Skeletal muscle tissue (tissue), 3 donors: ENCODE measurements at regions not wholly inside any gene's neighbourhood (a gene's known extent, or its start where the extent isn't known, plus 50 kb on each side); places are given as distances from the start of the nearest gene placed in this dataset.
"Not testable (repeated sequence)": the region's sequence is repeated elsewhere in the genome, so short reads cannot be mapped to it uniquely, and the experiment has no call there.

Source experiments
- H3K27ac ChIP-seq: one replicate; pipeline ENCODE4 v1.7.0; 2013; ENCODE audit warnings: mild to moderate bottlenecking, low read depth, low read length, inconsistent platforms
- H3K27me3 ChIP-seq, 3 donors: one replicate each; pipeline ENCODE4 v1.7.0; 2013; ENCODE audit warnings: low read length in 3 of 3; ENCODE audit not compliant: control insufficient read depth in 3 of 3, insufficient read depth in 3 of 3
- H3K36me3 ChIP-seq, 3 donors: one replicate each; pipeline ENCODE4 v1.7.0; 2013; ENCODE audit warnings: low read length in 3 of 3; ENCODE audit not compliant: control insufficient read depth in 3 of 3, insufficient read depth in 3 of 3
- H3K4me1 ChIP-seq, 3 donors: one replicate each; pipeline ENCODE4 v1.7.0; 2013; ENCODE audit warnings: low read length in 3 of 3, mild to moderate bottlenecking in 3 of 3; ENCODE audit not compliant: control insufficient read depth in 3 of 3, insufficient read depth in 3 of 3
- H3K4me3 ChIP-seq, 3 donors: one replicate each; pipeline ENCODE4 v1.7.0; 2013; ENCODE audit warnings: low read length in 3 of 3
- H3K9ac ChIP-seq, 3 donors: one replicate each; pipeline ENCODE4 v1.7.0; 2013; ENCODE audit warnings: low read length in 3 of 3, mild to moderate bottlenecking in 3 of 3, moderate library complexity in 2 of 3, low read depth in 1 of 3
- H3K9me3 ChIP-seq, 3 donors: one replicate each; pipeline ENCODE4 v1.7.0; 2013; ENCODE audit warnings: low read length in 3 of 3; ENCODE audit not compliant: control insufficient read depth in 3 of 3
- donor health status: Osteomylitis.

GRCh38 chr12:46084666-46085631 is 94.6 kb upstream of the SCAF11 start:
- Histone ChIP-seq H3K4me1 (no peaks in the 10 kb centered on the region), H3K9ac (no peak overlapping the region), H3K36me3 (no peaks in the 10 kb centered on the region), H3K9me3 (no peaks in the 10 kb centered on the region), H3K4me3 (no peak overlapping the region), H3K27ac (no peak overlapping the region), H3K27me3 (no peaks in the 10 kb centered on the region)

GRCh38 chr12:46082490-46083200 is 92.3 kb upstream of the SCAF11 start:
- no peaks in the 10 kb centered on the region for H3K4me1 ChIP-seq

GRCh38 chr12:46073321-46073720 is 82.9 kb upstream of the SCAF11 start:
- H3K4me3 ChIP-seq: no peak overlapping the region
- no peaks in the 10 kb centered on the region for H3K27me3 ChIP-seq
- H3K27ac ChIP-seq: no peak overlapping the region
- peaks cover 0 to 4% (median 0%) of the 10 kb centered on the region in 3 donors for H3K9me3 ChIP-seq
- H3K9ac ChIP-seq: no peak overlapping the region
- no peaks in the 10 kb centered on the region for H3K36me3 ChIP-seq
- peaks cover 0 to 4% (median 3%) of the 10 kb centered on the region in 3 donors for H3K4me1 ChIP-seq

More at GRCh38 chr12:46082490-46083200, 92.3 kb upstream of the SCAF11 start:
- Histone ChIP-seq H3K36me3 (no peaks in the 10 kb centered on the region), H3K9me3 (peaks cover 0 to 4% (median 0%) of the 10 kb centered on the region in 3 donors), H3K27ac (no peak overlapping the region), H3K4me3 (no peak overlapping the region), H3K27me3 (no peaks in the 10 kb centered on the region), H3K9ac (no peak overlapping the region)

- Histone ChIP-seq H3K4me1 (peaks cover 0 to 4% (median 3%) of the 10 kb centered on the region in 3 donors), H3K27me3 (no peaks in the 10 kb centered on the region), H3K9ac (no peak overlapping the region), H3K27ac (no peak overlapping the region), H3K36me3 (no peaks in the 10 kb centered on the region), H3K4me3 (no peak overlapping the region), H3K9me3 (no peaks in the 10 kb centered on the region)
These were observed 81.6 kb upstream of the SCAF11 start for GRCh38 chr12:46071769-46072624.

GRCh38 chr12:46071335-46071734 is 81.0 kb upstream of the SCAF11 start:
- no peaks in the 10 kb centered on the region for H3K9me3 ChIP-seq
- no peaks in the 10 kb centered on the region for H3K36me3 ChIP-seq
- H3K27ac ChIP-seq: no peak overlapping the region
- H3K27me3 ChIP-seq: no peaks in the 10 kb centered on the region
- H3K4me3 ChIP-seq: no peak overlapping the region
- peaks cover 0 to 4% (median 3%) of the 10 kb centered on the region in 3 donors for H3K4me1 ChIP-seq
- no peak overlapping the region for H3K9ac ChIP-seq

GRCh38 chr12:46067094-46067493 is 76.7 kb upstream of the SCAF11 start:
- peaks cover 0 to 4% (median 3%) of the 10 kb centered on the region in 3 donors for H3K4me1 ChIP-seq
- H3K9ac ChIP-seq: no peak overlapping the region
- no peak overlapping the region for H3K4me3 ChIP-seq
- no peak overlapping the region for H3K27ac ChIP-seq
- no peaks in the 10 kb centered on the region for H3K27me3 ChIP-seq
- H3K36me3 ChIP-seq: no peaks in the 10 kb centered on the region
- H3K9me3 ChIP-seq: no peaks in the 10 kb centered on the region

- Histone ChIP-seq H3K9ac (no peak overlapping the region), H3K4me3 (no peak overlapping the region), H3K9me3 (no peaks in the 10 kb centered on the region), H3K36me3 (no peaks in the 10 kb centered on the region), H3K4me1 (no peaks in the 10 kb centered on the region), H3K27me3 (no peaks in the 10 kb centered on the region), H3K27ac (no peak overlapping the region)
These were observed 75.2 kb upstream of the SCAF11 start for GRCh38 chr12:46065412-46066166.

- Histone ChIP-seq H3K9me3 (peaks cover 0 to 6% (median 0%) of the 10 kb centered on the region in 3 donors), H3K4me3 (no peak overlapping the region), H3K27me3 (no peaks in the 10 kb centered on the region), H3K4me1 (no peaks in the 10 kb centered on the region), H3K27ac (no peak overlapping the region), H3K9ac (no peak overlapping the region), H3K36me3 (no peaks in the 10 kb centered on the region)
These were observed 74.2 kb upstream of the SCAF11 start for GRCh38 chr12:46064548-46064947.

- not testable (repeated sequence) for H3K36me3 ChIP-seq, H3K4me3 ChIP-seq, H3K9ac ChIP-seq, H3K27me3 ChIP-seq, H3K9me3 ChIP-seq, H3K27ac ChIP-seq, H3K4me1 ChIP-seq
These were observed 68.3 kb upstream of the SCAF11 start for GRCh38 chr12:46058697-46059096.
